MM.1S (cell line): ENCODE measurements at regions not wholly inside any gene's neighbourhood (a gene's known extent, or its start where the extent isn't known, plus 50 kb on each side); places are given as distances from the start of the nearest gene placed in this dataset.
"Not testable (repeated sequence)": the region's sequence is repeated elsewhere in the genome, so short reads cannot be mapped to it uniquely, and the experiment has no call there.

Experiments
- DNase-seq: peaks from one replicate; pipeline ENCODE4 v3.0.0-alpha.2; 2015
- H2AFZ ChIP-seq: fragments of 300-600 bp; sonication (generic); 2 replicates; pipeline ENCODE4 v1.6.0; 2016; ENCODE audit warnings: antibody characterized with exemption, low read length
- H3F3A ChIP-seq: fragments of 300-600 bp; sonication (generic); 2 replicates; pipeline ENCODE4 v1.6.1; 2016; ENCODE audit warnings: mild to moderate bottlenecking, antibody characterized with exemption, low read length, moderate library complexity, mixed read lengths; ENCODE audit not compliant: insufficient read depth
- H3K27ac ChIP-seq: fragments of 300-600 bp; sonication (generic); 2 replicates; pipeline ENCODE4 v1.5.1; 2016; ENCODE audit warnings: mild to moderate bottlenecking, low read length
- H3K27me3 ChIP-seq: fragments of 300-600 bp; sonication (generic); replicated peaks from 2 replicates; pipeline ENCODE4 v1.6.0; 2016; ENCODE audit warnings: low read length; ENCODE audit not compliant: insufficient read depth
- H3K36me3 ChIP-seq: fragments of 300-600 bp; sonication (generic); replicated peaks from 2 replicates; pipeline ENCODE4 v1.6.1; 2016; ENCODE audit warnings: mild to moderate bottlenecking, low read length, mixed read lengths; ENCODE audit not compliant: insufficient read depth
- H3K4me1 ChIP-seq: fragments of 300-600 bp; sonication (generic); 2 replicates; pipeline ENCODE4 v1.6.1; 2016; ENCODE audit warnings: low read length, mixed read lengths
- H3K4me2 ChIP-seq: fragments of 300-600 bp; sonication (generic); 2 replicates; pipeline ENCODE4 v1.6.0; 2016; ENCODE audit warnings: low read depth, low read length
- H3K4me3 ChIP-seq: fragments of 300-600 bp; sonication (generic); 2 replicates; pipeline ENCODE4 v1.5.1; 2016; ENCODE audit warnings: low read length, mixed read lengths
- H3K79me2 ChIP-seq: fragments of 300-600 bp; sonication (generic); 2 replicates; pipeline ENCODE4 v1.6.1; 2016; ENCODE audit warnings: mixed run types, low read length, mixed read lengths
- H3K9ac ChIP-seq: fragments of 300-600 bp; sonication (generic); 2 replicates; pipeline ENCODE4 v1.6.1; 2016; ENCODE audit warnings: low read length, mixed read lengths
- H3K9me2 ChIP-seq: fragments of 300-600 bp; sonication (generic); replicated peaks from 2 replicates; pipeline ENCODE4 v1.6.1; 2016; ENCODE audit warnings: mild to moderate bottlenecking, low read length, mixed read lengths; ENCODE audit not compliant: insufficient read depth
- H3K9me3 ChIP-seq: fragments of 300-600 bp; sonication (generic); replicated peaks from 2 replicates; pipeline ENCODE4 v1.6.1; 2016; ENCODE audit warnings: mild to moderate bottlenecking, low read length, mixed read lengths; ENCODE audit not compliant: insufficient read depth
- H4K20me1 ChIP-seq: fragments of 300-600 bp; sonication (generic); 2 replicates; pipeline ENCODE4 v1.6.1; 2016; ENCODE audit warnings: mild to moderate bottlenecking, low read length, moderate library complexity, mixed read lengths; ENCODE audit not compliant: insufficient read depth
- CTCF ChIP-seq: fragments of 300-600 bp; sonication (generic); IDR thresholded peaks from 2 replicates; pipeline ENCODE4 v1.5.1; 2016; ENCODE audit warnings: antibody characterized with exemption, low read length, mixed read lengths
- EZH2 ChIP-seq: fragments of 300-600 bp; sonication (generic); optimal IDR thresholded peaks from 2 replicates; pipeline ENCODE3; 2017; ENCODE audit warnings: low read depth, mild to moderate bottlenecking, antibody characterized with exemption, low read length, mixed read lengths
- EZH2phosphoT487 ChIP-seq: fragments of 300-600 bp; sonication (generic); IDR thresholded peaks from 2 replicates; pipeline ENCODE4 v1.6.1; 2018; ENCODE audit warnings: antibody characterized with exemption, low read length

GRCh38 chr10:81251457-81252115 lies 623.4 kb upstream of the NRG3 start:
- Histone ChIP-seq H3K36me3 (no peaks in the 10 kb centered on the region), H3K79me2 (no peaks in the 10 kb centered on the region), H3K27me3 (no peaks in the 10 kb centered on the region), H3K27ac (no peak overlapping the region), H3K9me3 (no peaks in the 10 kb centered on the region), H4K20me1 (no peaks in the 10 kb centered on the region), H2AFZ (no peak overlapping the region), H3K4me1 (no peaks in the 10 kb centered on the region), H3K4me3 (no peak overlapping the region), H3K9ac (no peak overlapping the region), H3K9me2 (no peaks in the 10 kb centered on the region), H3K4me2 (no peak overlapping the region), H3F3A (no peaks in the 10 kb centered on the region)
- no peak for DNase-seq
- no peak for TF ChIP-seq EZH2

- not testable (repeated sequence) for H3K4me2 ChIP-seq, H3F3A ChIP-seq, H3K79me2 ChIP-seq, H3K9me2 ChIP-seq, DNase-seq, H3K4me1 ChIP-seq, H3K9me3 ChIP-seq, H3K4me3 ChIP-seq, H3K27ac ChIP-seq, H2AFZ ChIP-seq, H4K20me1 ChIP-seq, H3K9ac ChIP-seq, H3K27me3 ChIP-seq, H3K36me3 ChIP-seq
Measured at GRCh38 chr10:81264991-81265390, 610.0 kb upstream of the NRG3 start.

GRCh38 chr10:81270051-81270450 lies 604.9 kb upstream of the NRG3 start:
- Histone ChIP-seq H3K36me3 (no peaks in the 10 kb centered on the region), H3K27ac (no peak overlapping the region), H3K4me3 (no peak overlapping the region), H3K27me3 (no peaks in the 10 kb centered on the region), H2AFZ (no peak overlapping the region), H3K9me3 (no peaks in the 10 kb centered on the region), H3K9ac (no peak overlapping the region), H3K79me2 (no peaks in the 10 kb centered on the region), H4K20me1 (no peaks in the 10 kb centered on the region), H3K4me2 (no peak overlapping the region), H3F3A (no peaks in the 10 kb centered on the region), H3K9me2 (no peaks in the 10 kb centered on the region), H3K4me1 (no peaks in the 10 kb centered on the region)
- DNase-seq: no peak
- TF ChIP-seq EZH2phosphoT487 (no peak), CTCF (no peak), EZH2 (no peak)

- Histone ChIP-seq H3K27me3 (no peaks in the 10 kb centered on the region), H2AFZ (peak overlapping the region; percentile 18; the same call in 1 of the 2 replicates), H3K9me3 (no peaks in the 10 kb centered on the region), H3K79me2 (no peaks in the 10 kb centered on the region), H3K4me3 (0 out of 2 replicates have a peak overlapping the region, but pooled peaks have one; percentile 11), H3K36me3 (no peaks in the 10 kb centered on the region), H4K20me1 (no peaks in the 10 kb centered on the region), H3K27ac (peak overlapping the region; percentile 52; the same call in 1 of the 2 replicates), H3K4me2 (peak overlapping the region; percentile 37), H3K9me2 (no peaks in the 10 kb centered on the region), H3F3A (0 out of 2 replicates have a peak, but pooled peaks cover 6% of the 10 kb centered on the region), H3K9ac (no peak overlapping the region; the same call in 1 of the 2 replicates), H3K4me1 (peaks cover 15% of the 10 kb centered on the region)
- peak; percentile 72 for DNase-seq
- no peak for TF ChIP-seq EZH2phosphoT487
- no peak for TF ChIP-seq CTCF
- no peak for TF ChIP-seq EZH2
Measured at GRCh38 chr10:81280497-81281479, 594.2 kb upstream of the NRG3 start.
